HG02798 (cell line): ENCODE measurements at regions not wholly inside any gene's neighbourhood (a gene's known extent, or its start where the extent isn't known, plus 50 kb on each side); places are given as distances from the start of the nearest gene placed in this dataset.

Source experiments
- ATAC-seq: cut with Tn5 transposase; IDR thresholded peaks from one replicate; pipeline ENCODE4 v1.9.1; 2021; ENCODE audit warnings: mild to moderate bottlenecking; ENCODE audit not compliant: unreplicated experiment, poor library complexity

GRCh38 chr2:6224267-6224666 lies 532.1 kb downstream of the SOX11 start:
- ATAC-seq = no peak

GRCh38 chr2:6228251-6228650 lies 536.1 kb downstream of the SOX11 start:
- no peak for ATAC-seq

- ATAC-seq = no peak
Measured at GRCh38 chr2:6231166-6231565, 539.0 kb downstream of the SOX11 start.

- no peak for ATAC-seq
Measured at GRCh38 chr2:6233993-6234392, 541.8 kb downstream of the SOX11 start.

- ATAC-seq = no peak
Measured at GRCh38 chr2:6234702-6235101, 542.5 kb downstream of the SOX11 start.

- no peak for ATAC-seq
Measured at GRCh38 chr2:6236317-6236716, 544.1 kb downstream of the SOX11 start.

- no peak for ATAC-seq
Measured at GRCh38 chr2:6237039-6237660, 545.0 kb downstream of the SOX11 start.

GRCh38 chr2:6249557-6249956 lies 557.4 kb downstream of the SOX11 start:
- no peak for ATAC-seq

- no peak for ATAC-seq
Measured at GRCh38 chr2:6254441-6254840, 562.3 kb downstream of the SOX11 start.

GRCh38 chr2:6264198-6264597 lies 572.0 kb downstream of the SOX11 start:
- ATAC-seq = no peak

GRCh38 chr2:6281524-6281923 lies 584.2 kb downstream of the CMPK2 start:
- no peak for ATAC-seq

GRCh38 chr2:6283259-6283658 lies 582.4 kb downstream of the CMPK2 start:
- no peak for ATAC-seq

GRCh38 chr2:6287406-6287805 lies 578.3 kb downstream of the CMPK2 start:
- ATAC-seq = no peak

- ATAC-seq = no peak
Measured at GRCh38 chr2:6288791-6289190, 576.9 kb downstream of the CMPK2 start.

- ATAC-seq = no peak
Measured at GRCh38 chr2:6290217-6291015, 575.3 kb downstream of the CMPK2 start.

- ATAC-seq = no peak
Measured at GRCh38 chr2:6294791-6295190, 570.9 kb downstream of the CMPK2 start.

GRCh38 chr2:6297238-6297637 lies 568.5 kb downstream of the CMPK2 start:
- ATAC-seq = no peak

GRCh38 chr2:6301426-6301825 lies 564.3 kb downstream of the CMPK2 start:
- no peak for ATAC-seq

GRCh38 chr2:6308986-6309385 lies 556.7 kb downstream of the CMPK2 start:
- no peak for ATAC-seq

- peak; percentile 83 for ATAC-seq
Measured at GRCh38 chr2:6309415-6310255, 556.1 kb downstream of the CMPK2 start.
